GM12878 (cell line): ENCODE measurements at regions not wholly inside any gene's neighbourhood (a gene's known extent, or its start where the extent isn't known, plus 50 kb on each side); places are given as distances from the start of the nearest gene placed in this dataset.

Source experiments
- ATAC-seq: fragments of 200-7000 bp; cut with Tn5 transposase; 3 replicates; pipeline ENCODE4 v1.9.1; 2020; ENCODE audit warnings: mild to moderate bottlenecking, moderate library complexity
- BruUV-seq: library from RNA; stranded (reverse); fragments of 400-500 nt; replicated peaks from 2 replicates; lab custom pipeline; 2021; lab: Mats Ljungman, UMichigan
- CTCF ChIA-PET: fragments of 300-600 bp; sonication (Branson Sonifier 250); formaldehyde crosslinking; extraction: SDS; loops from one replicate; lab custom pipeline; 2021; ENCODE audit warnings: inconsistent platforms; lab: Yijun Ruan, JAX
- POLR2A ChIA-PET: fragments of 350-600 bp; formaldehyde crosslinking; extraction: SDS; loops from one replicate; lab custom pipeline; 2021; ENCODE audit warnings: inconsistent platforms; lab: Charles Lee
- RAD21 ChIA-PET: fragments of 300-600 bp; sonication (Branson Sonifier 250); formaldehyde crosslinking; loops from one replicate; lab custom pipeline; 2023; ENCODE audit warnings: antibody characterized with exemption; ENCODE audit not compliant: unreplicated experiment; lab: Charles Lee
- SMC1A ChIA-PET: fragments of 300-600 bp; sonication (Branson Sonifier 250); formaldehyde crosslinking; loops from one replicate; lab custom pipeline; 2023; ENCODE audit not compliant: unreplicated experiment, uncharacterized antibody; lab: Charles Lee
- DNase-seq: peaks from one replicate; pipeline ENCODE4 v3.0.0-alpha.2; 2011; ENCODE audit warnings: low read depth, low spot score
- FAIRE-seq: peaks from 3 replicates; lab custom pipeline; 2011; peaks lifted over from hg19 to GRCh38; lab: Jason Lieb, UNC
- H2AFZ ChIP-seq: 2 replicates; pipeline ENCODE4 v1.6.0; 2011; ENCODE audit warnings: low read depth, low read length, control low read depth; ENCODE audit not compliant: control insufficient read depth
- H3K27ac ChIP-seq: 2 replicates; pipeline ENCODE4 v1.5.1; 2011; ENCODE audit warnings: control low read depth; ENCODE audit not compliant: control insufficient read depth, insufficient read depth
- H3K27me3 ChIP-seq, 2 experiments: replicated peaks in 1 of 2; 2 replicates each; pipeline versions ENCODE4 v1.6.0 to v1.6.1; 2011; ENCODE audit warnings: low read length in 1 of 2; ENCODE audit not compliant: control insufficient read depth in 2 of 2, insufficient read depth in 2 of 2
- H3K36me3 ChIP-seq, 2 experiments: 2 replicates each; pipeline ENCODE4 v1.5.1; 2011; ENCODE audit warnings: low read length in 1 of 2; ENCODE audit not compliant: control insufficient read depth in 2 of 2, insufficient read depth in 2 of 2
- H3K4me1 ChIP-seq: 2 replicates; pipeline ENCODE4 v1.6.1; 2011; ENCODE audit warnings: mild to moderate bottlenecking, low read length, moderate library complexity, mixed read lengths; ENCODE audit not compliant: control insufficient read depth, insufficient read depth
- H3K4me2 ChIP-seq: 2 replicates; pipeline ENCODE4 v1.6.0; 2011; ENCODE audit warnings: control low read depth; ENCODE audit not compliant: control insufficient read depth, insufficient read depth
- H3K4me3 ChIP-seq: fragments of 200-600 bp; sonication (generic); 2 replicates; pipeline ENCODE4 v1.5.1; 2016
- H3K79me2 ChIP-seq: 2 replicates; pipeline ENCODE4 v1.6.0; 2011; ENCODE audit warnings: low read length; ENCODE audit not compliant: control insufficient read depth, insufficient read depth
- H3K9ac ChIP-seq: 2 replicates; pipeline ENCODE4 v1.8.0; 2011; ENCODE audit warnings: low read length, control low read depth, mixed read lengths; ENCODE audit not compliant: control insufficient read depth, insufficient read depth
- H3K9me3 ChIP-seq: replicated peaks from 3 replicates; pipeline ENCODE4 v1.5.1; 2011; ENCODE audit warnings: mild to moderate bottlenecking, low read length; ENCODE audit not compliant: control insufficient read depth, insufficient read depth
- H4K20me1 ChIP-seq: 2 replicates; pipeline ENCODE4 v1.6.0; 2011; ENCODE audit not compliant: control insufficient read depth, insufficient read depth
- BMI1 ChIP-seq: fragments of 450-650 bp; IDR thresholded peaks from 2 replicates; pipeline ENCODE4 v1.6.1; 2016; ENCODE audit warnings: mild to moderate bottlenecking, moderate library complexity, borderline replicate concordance
- CBX5 ChIP-seq: sonication (generic); IDR thresholded peaks from 2 replicates; pipeline ENCODE4 v1.6.1; 2016; ENCODE audit warnings: low read depth, moderate library complexity, mild to moderate bottlenecking, inconsistent platforms
- CREB1 ChIP-seq: IDR thresholded peaks from 2 replicates; pipeline ENCODE4 v1.6.1; 2012; ENCODE audit warnings: low read depth, mild to moderate bottlenecking, inconsistent platforms
- PAX5 ChIP-seq: IDR thresholded peaks from 2 replicates; pipeline ENCODE4 v1.6.1; 2011; ENCODE audit warnings: low read depth, low read length, borderline replicate concordance
- RAD51 ChIP-seq: fragments of 450-650 bp; IDR thresholded peaks from 2 replicates; pipeline ENCODE4 v1.6.1; 2016; ENCODE audit warnings: moderate library complexity, mild to moderate bottlenecking, inconsistent platforms
- SIN3A ChIP-seq: IDR thresholded peaks from 2 replicates; pipeline ENCODE4 v1.6.1; 2012; ENCODE audit warnings: low read depth, low read length, improper control_type of control experiment
- SMAD5 ChIP-seq: IDR thresholded peaks from 2 replicates; pipeline ENCODE4 v1.6.1; 2016; ENCODE audit warnings: antibody characterized with exemption, low read depth
- TAF1 ChIP-seq: IDR thresholded peaks from 2 replicates; pipeline ENCODE4 v1.6.1; 2011; ENCODE audit warnings: mild to moderate bottlenecking, low read depth, low read length, borderline replicate concordance
- WGBS: methylation state at CpG from one replicate; pipeline ENCODE4 v1.1.6; 2016; ENCODE audit warnings: low lambda C conversion rate; ENCODE audit not compliant: insufficient replicate concordance, insufficient coverage; ENCODE audit errors: missing lambda C conversion rate; 5-methylcytosine and 5-hydroxymethylcytosine counted together
- in situ Hi-C: fragments of 300-500 bp; cut with MboI; formaldehyde crosslinking; loops from 9 replicates; pipeline ENCODE4 v1.14.3; 2018; ENCODE audit warnings: mixed read lengths
- intact Hi-C: fragments of 100-400 bp; cut with micrococcal nuclease; formaldehyde crosslinking; loops from one replicate; pipeline ENCODE4 v1.14.2; 2022; ENCODE audit not compliant: unreplicated experiment
- TF ChIP-seq, protein P1 (sequence below): fragments of 450-650 bp; IDR thresholded peaks from 2 replicates; pipeline ENCODE4 v1.6.1; 2017; ENCODE audit warnings: mild to moderate bottlenecking, moderate library complexity
- TF ChIP-seq, protein P2 (sequence below): fragments of 450-650 bp; IDR thresholded peaks from 2 replicates; pipeline ENCODE4 v1.6.1; 2018; ENCODE audit warnings: mild to moderate bottlenecking, low read depth, moderate library complexity; ENCODE audit not compliant: partially characterized antibody
- TF ChIP-seq, protein P3 (sequence below): fragments of 450-650 bp; formaldehyde crosslinking; IDR thresholded peaks from 2 replicates; pipeline ENCODE4 v1.4.0; 2022; ENCODE audit warnings: mild to moderate bottlenecking, moderate library complexity
- TF ChIP-seq, protein P4 (sequence below): fragments of 450-650 bp; conservative IDR thresholded peaks from 2 replicates; pipeline ENCODE4 v1.6.1; 2017; ENCODE audit warnings: mild to moderate bottlenecking, moderate library complexity

DNA sequence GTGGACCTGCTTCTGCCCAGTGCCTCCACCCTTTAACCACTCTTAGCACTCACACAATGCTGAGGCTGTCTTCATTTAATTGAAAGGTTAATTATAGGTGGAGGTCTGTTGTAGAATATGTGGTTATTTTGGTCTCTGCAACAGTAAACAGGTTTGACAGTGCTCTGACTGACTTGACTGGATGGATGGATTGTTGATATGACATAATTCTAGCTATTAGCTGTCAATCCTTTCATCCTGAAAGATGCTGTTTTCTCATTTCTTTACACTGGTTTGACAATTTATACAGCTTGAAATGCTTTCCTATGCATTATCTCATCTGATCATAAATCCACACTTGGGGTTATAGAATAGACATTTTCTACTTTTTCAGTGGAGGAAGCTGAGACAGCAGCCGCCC lies 210.7 kb downstream of the CDH26 start:
- no peaks in the 10 kb centered on the region for H3K27me3 ChIP-seq
- intact Hi-C loops, result no loop called here
- no peak for DNase-seq
- H3K27ac ChIP-seq, result no peak overlapping the region
- H3K4me2 ChIP-seq, result no peak overlapping the region
- H3K9ac ChIP-seq, result no peak overlapping the region
- no peaks in the 10 kb centered on the region; the same call in 2 of the 3 replicates for H3K9me3 ChIP-seq
- POLR2A ChIA-PET, result no interaction called here
- no peaks in the 10 kb centered on the region for H3K79me2 ChIP-seq
- ATAC-seq, result no peak
- SMC1A ChIA-PET, result no interaction called here
- no peaks in the 10 kb centered on the region for H4K20me1 ChIP-seq
- in situ Hi-C loops, result no loop called here
- no peaks in the 10 kb centered on the region for H3K36me3 ChIP-seq
- no peak overlapping the region for H2AFZ ChIP-seq
- WGBS, result 0% methylated on average over 1 of the region's 1 CpG
- H3K4me1 ChIP-seq, result no peaks in the 10 kb centered on the region
- CTCF ChIA-PET, result interaction anchor here (1.0 kb wide), 1 partner anchor 32 kb away, joined by 3 read pairs; no protein-coding TSS in a partner anchor
- BruUV-seq, result no TSS peak
- no peak for FAIRE-seq
- RAD21 ChIA-PET, result interaction anchor here (1.2 kb wide), 1 partner anchor 31 kb away, joined by 4 read pairs; no protein-coding TSS in a partner anchor
- H3K4me3 ChIP-seq, result no peak overlapping the region
- TF ChIP-seq PAX5, result no peak
- TF ChIP-seq, protein P1, sequence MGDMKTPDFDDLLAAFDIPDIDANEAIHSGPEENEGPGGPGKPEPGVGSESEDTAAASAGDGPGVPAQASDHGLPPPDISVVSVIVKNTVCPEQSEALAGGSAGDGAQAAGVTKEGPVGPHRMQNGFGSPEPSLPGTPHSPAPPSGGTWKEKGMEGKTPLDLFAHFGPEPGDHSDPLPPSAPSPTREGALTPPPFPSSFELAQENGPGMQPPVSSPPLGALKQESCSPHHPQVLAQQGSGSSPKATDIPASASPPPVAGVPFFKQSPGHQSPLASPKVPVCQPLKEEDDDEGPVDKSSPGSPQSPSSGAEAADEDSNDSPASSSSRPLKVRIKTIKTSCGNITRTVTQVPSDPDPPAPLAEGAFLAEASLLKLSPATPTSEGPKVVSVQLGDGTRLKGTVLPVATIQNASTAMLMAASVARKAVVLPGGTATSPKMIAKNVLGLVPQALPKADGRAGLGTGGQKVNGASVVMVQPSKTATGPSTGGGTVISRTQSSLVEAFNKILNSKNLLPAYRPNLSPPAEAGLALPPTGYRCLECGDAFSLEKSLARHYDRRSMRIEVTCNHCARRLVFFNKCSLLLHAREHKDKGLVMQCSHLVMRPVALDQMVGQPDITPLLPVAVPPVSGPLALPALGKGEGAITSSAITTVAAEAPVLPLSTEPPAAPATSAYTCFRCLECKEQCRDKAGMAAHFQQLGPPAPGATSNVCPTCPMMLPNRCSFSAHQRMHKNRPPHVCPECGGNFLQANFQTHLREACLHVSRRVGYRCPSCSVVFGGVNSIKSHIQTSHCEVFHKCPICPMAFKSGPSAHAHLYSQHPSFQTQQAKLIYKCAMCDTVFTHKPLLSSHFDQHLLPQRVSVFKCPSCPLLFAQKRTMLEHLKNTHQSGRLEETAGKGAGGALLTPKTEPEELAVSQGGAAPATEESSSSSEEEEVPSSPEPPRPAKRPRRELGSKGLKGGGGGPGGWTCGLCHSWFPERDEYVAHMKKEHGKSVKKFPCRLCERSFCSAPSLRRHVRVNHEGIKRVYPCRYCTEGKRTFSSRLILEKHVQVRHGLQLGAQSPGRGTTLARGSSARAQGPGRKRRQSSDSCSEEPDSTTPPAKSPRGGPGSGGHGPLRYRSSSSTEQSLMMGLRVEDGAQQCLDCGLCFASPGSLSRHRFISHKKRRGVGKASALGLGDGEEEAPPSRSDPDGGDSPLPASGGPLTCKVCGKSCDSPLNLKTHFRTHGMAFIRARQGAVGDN, result no peak
- TF ChIP-seq, protein P2, sequence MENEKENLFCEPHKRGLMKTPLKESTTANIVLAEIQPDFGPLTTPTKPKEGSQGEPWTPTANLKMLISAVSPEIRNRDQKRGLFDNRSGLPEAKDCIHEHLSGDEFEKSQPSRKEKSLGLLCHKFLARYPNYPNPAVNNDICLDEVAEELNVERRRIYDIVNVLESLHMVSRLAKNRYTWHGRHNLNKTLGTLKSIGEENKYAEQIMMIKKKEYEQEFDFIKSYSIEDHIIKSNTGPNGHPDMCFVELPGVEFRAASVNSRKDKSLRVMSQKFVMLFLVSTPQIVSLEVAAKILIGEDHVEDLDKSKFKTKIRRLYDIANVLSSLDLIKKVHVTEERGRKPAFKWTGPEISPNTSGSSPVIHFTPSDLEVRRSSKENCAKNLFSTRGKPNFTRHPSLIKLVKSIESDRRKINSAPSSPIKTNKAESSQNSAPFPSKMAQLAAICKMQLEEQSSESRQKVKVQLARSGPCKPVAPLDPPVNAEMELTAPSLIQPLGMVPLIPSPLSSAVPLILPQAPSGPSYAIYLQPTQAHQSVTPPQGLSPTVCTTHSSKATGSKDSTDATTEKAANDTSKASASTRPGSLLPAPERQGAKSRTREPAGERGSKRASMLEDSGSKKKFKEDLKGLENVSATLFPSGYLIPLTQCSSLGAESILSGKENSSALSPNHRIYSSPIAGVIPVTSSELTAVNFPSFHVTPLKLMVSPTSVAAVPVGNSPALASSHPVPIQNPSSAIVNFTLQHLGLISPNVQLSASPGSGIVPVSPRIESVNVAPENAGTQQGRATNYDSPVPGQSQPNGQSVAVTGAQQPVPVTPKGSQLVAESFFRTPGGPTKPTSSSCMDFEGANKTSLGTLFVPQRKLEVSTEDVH, result no peak
- no peak for TF ChIP-seq BMI1
- no peak for TF ChIP-seq SIN3A
- TF ChIP-seq, protein P3, sequence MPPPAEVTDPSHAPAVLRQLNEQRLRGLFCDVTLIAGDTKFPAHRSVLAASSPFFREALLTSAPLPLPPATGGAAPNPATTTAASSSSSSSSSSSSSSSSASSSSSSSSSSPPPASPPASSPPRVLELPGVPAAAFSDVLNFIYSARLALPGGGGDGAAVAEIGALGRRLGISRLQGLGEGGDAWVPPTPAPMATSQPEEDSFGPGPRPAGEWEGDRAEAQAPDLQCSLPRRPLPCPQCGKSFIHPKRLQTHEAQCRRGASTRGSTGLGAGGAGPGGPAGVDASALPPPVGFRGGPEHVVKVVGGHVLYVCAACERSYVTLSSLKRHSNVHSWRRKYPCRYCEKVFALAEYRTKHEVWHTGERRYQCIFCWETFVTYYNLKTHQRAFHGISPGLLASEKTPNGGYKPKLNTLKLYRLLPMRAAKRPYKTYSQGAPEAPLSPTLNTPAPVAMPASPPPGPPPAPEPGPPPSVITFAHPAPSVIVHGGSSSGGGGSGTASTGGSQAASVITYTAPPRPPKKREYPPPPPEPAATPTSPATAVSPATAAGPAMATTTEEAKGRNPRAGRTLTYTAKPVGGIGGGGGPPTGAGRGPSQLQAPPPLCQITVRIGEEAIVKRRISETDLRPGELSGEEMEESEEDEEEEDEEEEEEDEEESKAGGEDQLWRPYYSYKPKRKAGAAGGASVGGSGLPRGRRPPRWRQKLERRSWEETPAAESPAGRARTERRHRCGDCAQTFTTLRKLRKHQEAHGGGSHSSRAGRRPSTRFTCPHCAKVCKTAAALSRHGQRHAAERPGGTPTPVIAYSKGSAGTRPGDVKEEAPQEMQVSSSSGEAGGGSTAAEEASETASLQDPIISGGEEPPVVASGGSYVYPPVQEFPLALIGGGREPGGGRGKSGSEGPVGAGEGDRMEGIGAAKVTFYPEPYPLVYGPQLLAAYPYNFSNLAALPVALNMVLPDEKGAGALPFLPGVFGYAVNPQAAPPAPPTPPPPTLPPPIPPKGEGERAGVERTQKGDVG (CRISPR knock-in tag), result no peak
- no peak for TF ChIP-seq CREB1
- no peak for TF ChIP-seq RAD51
- TF ChIP-seq CBX5, result no peak
- no peak for TF ChIP-seq SMAD5
- TF ChIP-seq, protein P4, sequence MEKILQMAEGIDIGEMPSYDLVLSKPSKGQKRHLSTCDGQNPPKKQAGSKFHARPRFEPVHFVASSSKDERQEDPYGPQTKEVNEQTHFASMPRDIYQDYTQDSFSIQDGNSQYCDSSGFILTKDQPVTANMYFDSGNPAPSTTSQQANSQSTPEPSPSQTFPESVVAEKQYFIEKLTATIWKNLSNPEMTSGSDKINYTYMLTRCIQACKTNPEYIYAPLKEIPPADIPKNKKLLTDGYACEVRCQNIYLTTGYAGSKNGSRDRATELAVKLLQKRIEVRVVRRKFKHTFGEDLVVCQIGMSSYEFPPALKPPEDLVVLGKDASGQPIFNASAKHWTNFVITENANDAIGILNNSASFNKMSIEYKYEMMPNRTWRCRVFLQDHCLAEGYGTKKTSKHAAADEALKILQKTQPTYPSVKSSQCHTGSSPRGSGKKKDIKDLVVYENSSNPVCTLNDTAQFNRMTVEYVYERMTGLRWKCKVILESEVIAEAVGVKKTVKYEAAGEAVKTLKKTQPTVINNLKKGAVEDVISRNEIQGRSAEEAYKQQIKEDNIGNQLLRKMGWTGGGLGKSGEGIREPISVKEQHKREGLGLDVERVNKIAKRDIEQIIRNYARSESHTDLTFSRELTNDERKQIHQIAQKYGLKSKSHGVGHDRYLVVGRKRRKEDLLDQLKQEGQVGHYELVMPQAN, result no peak
- TF ChIP-seq TAF1, result no peak
